HEK293 (cell line): ENCODE measurements at regions not wholly inside any gene's neighbourhood (a gene's known extent, or its start where the extent isn't known, plus 50 kb on each side); places are given as distances from the start of the nearest gene placed in this dataset.

Experiments
- ATF2 ChIP-seq: fragments of 450-650 bp; formaldehyde crosslinking; IDR thresholded peaks from 2 replicates; pipeline ENCODE4 v1.5.1; 2016; ENCODE audit warnings: missing biosample characterization, missing genetic modification characterization, low read depth
- CTCF ChIP-seq: fragments of 450-650 bp; formaldehyde crosslinking; IDR thresholded peaks from 2 replicates; pipeline ENCODE4 v1.5.1; 2016; ENCODE audit warnings: missing biosample characterization, missing genetic modification characterization
- ZBTB17 ChIP-seq: fragments of 450-650 bp; formaldehyde crosslinking; IDR thresholded peaks from 2 replicates; pipeline ENCODE4 v1.5.1; 2016; ENCODE audit warnings: missing biosample characterization, missing genetic modification characterization
- ZBTB21 ChIP-seq: fragments of 450-650 bp; formaldehyde crosslinking; IDR thresholded peaks from 2 replicates; pipeline ENCODE4 v1.5.1; 2017; ENCODE audit warnings: missing biosample characterization, missing genetic modification characterization
- ZFP3 ChIP-seq: fragments of 450-650 bp; formaldehyde crosslinking; IDR thresholded peaks from 2 replicates; pipeline ENCODE4 v1.5.1; 2016; ENCODE audit warnings: low read depth, missing biosample characterization, missing genetic modification characterization
- ZNF292 ChIP-seq: fragments of 450-650 bp; formaldehyde crosslinking; IDR thresholded peaks from 2 replicates; pipeline ENCODE4 v1.5.1; 2016; ENCODE audit warnings: low read depth, missing biosample characterization, missing genetic modification characterization, borderline replicate concordance
- ZNF473 ChIP-seq: fragments of 450-650 bp; formaldehyde crosslinking; IDR thresholded peaks from 2 replicates; pipeline ENCODE4 v1.5.1; 2017; ENCODE audit warnings: missing biosample characterization, missing genetic modification characterization
- ZNF555 ChIP-seq: fragments of 450-650 bp; formaldehyde crosslinking; conservative IDR thresholded peaks from 2 replicates; pipeline ENCODE4 v1.5.1; 2017; ENCODE audit warnings: missing biosample characterization, mild to moderate bottlenecking, missing genetic modification characterization, inconsistent platforms
- ZNF777 ChIP-seq: fragments of 450-650 bp; formaldehyde crosslinking; IDR thresholded peaks from 2 replicates; pipeline ENCODE4 v1.5.1; 2017; ENCODE audit warnings: missing biosample characterization, missing genetic modification characterization, borderline replicate concordance
- TF ChIP-seq, protein P1 (sequence below): fragments of 450-650 bp; formaldehyde crosslinking; IDR thresholded peaks from 2 replicates; pipeline ENCODE4 v1.5.1; 2016; ENCODE audit warnings: missing biosample characterization, missing genetic modification characterization
- TF ChIP-seq, protein P2 (sequence below): fragments of 450-650 bp; formaldehyde crosslinking; IDR thresholded peaks from 2 replicates; pipeline ENCODE4 v1.5.1; 2016; ENCODE audit warnings: missing biosample characterization, missing genetic modification characterization

GRCh38 chrX:27893871-27894270 lies 86.1 kb downstream of the MAGEB10 start:
- TF ChIP-seq, protein P1, sequence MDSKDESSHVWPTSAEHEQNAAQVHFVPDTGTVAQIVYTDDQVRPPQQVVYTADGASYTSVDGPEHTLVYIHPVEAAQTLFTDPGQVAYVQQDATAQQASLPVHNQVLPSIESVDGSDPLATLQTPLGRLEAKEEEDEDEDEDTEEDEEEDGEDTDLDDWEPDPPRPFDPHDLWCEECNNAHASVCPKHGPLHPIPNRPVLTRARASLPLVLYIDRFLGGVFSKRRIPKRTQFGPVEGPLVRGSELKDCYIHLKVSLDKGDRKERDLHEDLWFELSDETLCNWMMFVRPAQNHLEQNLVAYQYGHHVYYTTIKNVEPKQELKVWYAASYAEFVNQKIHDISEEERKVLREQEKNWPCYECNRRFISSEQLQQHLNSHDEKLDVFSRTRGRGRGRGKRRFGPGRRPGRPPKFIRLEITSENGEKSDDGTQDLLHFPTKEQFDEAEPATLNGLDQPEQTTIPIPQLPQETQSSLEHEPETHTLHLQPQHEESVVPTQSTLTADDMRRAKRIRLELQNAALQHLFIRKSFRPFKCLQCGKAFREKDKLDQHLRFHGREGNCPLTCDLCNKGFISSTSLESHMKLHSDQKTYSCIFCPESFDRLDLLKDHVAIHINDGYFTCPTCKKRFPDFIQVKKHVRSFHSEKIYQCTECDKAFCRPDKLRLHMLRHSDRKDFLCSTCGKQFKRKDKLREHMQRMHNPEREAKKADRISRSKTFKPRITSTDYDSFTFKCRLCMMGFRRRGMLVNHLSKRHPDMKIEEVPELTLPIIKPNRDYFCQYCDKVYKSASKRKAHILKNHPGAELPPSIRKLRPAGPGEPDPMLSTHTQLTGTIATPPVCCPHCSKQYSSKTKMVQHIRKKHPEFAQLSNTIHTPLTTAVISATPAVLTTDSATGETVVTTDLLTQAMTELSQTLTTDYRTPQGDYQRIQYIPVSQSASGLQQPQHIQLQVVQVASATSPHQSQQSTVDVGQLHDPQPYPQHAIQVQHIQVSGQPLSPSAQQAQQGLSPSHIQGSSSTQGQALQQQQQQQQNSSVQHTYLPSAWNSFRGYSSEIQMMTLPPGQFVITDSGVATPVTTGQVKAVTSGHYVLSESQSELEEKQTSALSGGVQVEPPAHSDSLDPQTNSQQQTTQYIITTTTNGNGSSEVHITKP (tag by site-specific recombination), result no peak
- TF ChIP-seq ZBTB17 (tag by site-specific recombination) (no peak), ZBTB21 (tag by site-specific recombination) (no peak), ZNF777 (no peak), CTCF (tag by site-specific recombination) (no peak), ZNF555 (tag by site-specific recombination) (no peak), ZNF292 (tag by site-specific recombination) (no peak), ZNF473 (tag by site-specific recombination) (no peak), ZFP3 (no peak), ATF2 (tag by site-specific recombination) (no peak)
- TF ChIP-seq, protein P2, sequence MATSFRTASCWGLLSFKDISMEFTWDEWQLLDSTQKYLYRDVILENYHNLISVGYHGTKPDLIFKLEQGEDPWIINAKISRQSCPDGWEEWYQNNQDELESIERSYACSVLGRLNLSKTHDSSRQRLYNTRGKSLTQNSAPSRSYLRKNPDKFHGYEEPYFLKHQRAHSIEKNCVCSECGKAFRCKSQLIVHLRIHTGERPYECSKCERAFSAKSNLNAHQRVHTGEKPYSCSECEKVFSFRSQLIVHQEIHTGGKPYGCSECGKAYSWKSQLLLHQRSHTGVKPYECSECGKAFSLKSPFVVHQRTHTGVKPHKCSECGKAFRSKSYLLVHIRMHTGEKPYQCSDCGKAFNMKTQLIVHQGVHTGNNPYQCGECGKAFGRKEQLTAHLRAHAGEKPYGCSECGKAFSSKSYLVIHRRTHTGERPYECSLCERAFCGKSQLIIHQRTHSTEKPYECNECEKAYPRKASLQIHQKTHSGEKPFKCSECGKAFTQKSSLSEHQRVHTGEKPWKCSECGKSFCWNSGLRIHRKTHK (tag by site-specific recombination), result no peak
